GM12878 (cell line): ENCODE measurements at regions not wholly inside any gene's neighbourhood (a gene's known extent, or its start where the extent isn't known, plus 50 kb on each side); places are given as distances from the start of the nearest gene placed in this dataset.

Experiments used
- ATAC-seq: fragments of 200-7000 bp; cut with Tn5 transposase; 3 replicates; pipeline ENCODE4 v1.9.1; 2020; ENCODE audit warnings: mild to moderate bottlenecking, moderate library complexity
- BruUV-seq: library from RNA; stranded (reverse); fragments of 400-500 nt; replicated peaks from 2 replicates; lab custom pipeline; 2021; lab: Mats Ljungman, UMichigan
- CTCF ChIA-PET: fragments of 300-600 bp; sonication (Branson Sonifier 250); formaldehyde crosslinking; extraction: SDS; loops from one replicate; lab custom pipeline; 2021; ENCODE audit warnings: inconsistent platforms; lab: Yijun Ruan, JAX
- POLR2A ChIA-PET: fragments of 350-600 bp; formaldehyde crosslinking; extraction: SDS; loops from one replicate; lab custom pipeline; 2021; ENCODE audit warnings: inconsistent platforms; lab: Charles Lee
- RAD21 ChIA-PET: fragments of 300-600 bp; sonication (Branson Sonifier 250); formaldehyde crosslinking; loops from one replicate; lab custom pipeline; 2023; ENCODE audit warnings: antibody characterized with exemption; ENCODE audit not compliant: unreplicated experiment; lab: Charles Lee
- SMC1A ChIA-PET: fragments of 300-600 bp; sonication (Branson Sonifier 250); formaldehyde crosslinking; loops from one replicate; lab custom pipeline; 2023; ENCODE audit not compliant: unreplicated experiment, uncharacterized antibody; lab: Charles Lee
- DNase-seq: peaks from one replicate; pipeline ENCODE4 v3.0.0-alpha.2; 2011; ENCODE audit warnings: low read depth, low spot score
- FAIRE-seq: peaks from 3 replicates; lab custom pipeline; 2011; peaks lifted over from hg19 to GRCh38; lab: Jason Lieb, UNC
- H2AFZ ChIP-seq: 2 replicates; pipeline ENCODE4 v1.6.0; 2011; ENCODE audit warnings: low read depth, low read length, control low read depth; ENCODE audit not compliant: control insufficient read depth
- H3K27ac ChIP-seq: 2 replicates; pipeline ENCODE4 v1.5.1; 2011; ENCODE audit warnings: control low read depth; ENCODE audit not compliant: control insufficient read depth, insufficient read depth
- H3K27me3 ChIP-seq, 2 experiments: replicated peaks in 1 of 2; 2 replicates each; pipeline versions ENCODE4 v1.6.0 to v1.6.1; 2011; ENCODE audit warnings: low read length in 1 of 2; ENCODE audit not compliant: control insufficient read depth in 2 of 2, insufficient read depth in 2 of 2
- H3K36me3 ChIP-seq, 2 experiments: 2 replicates each; pipeline ENCODE4 v1.5.1; 2011; ENCODE audit warnings: low read length in 1 of 2; ENCODE audit not compliant: control insufficient read depth in 2 of 2, insufficient read depth in 2 of 2
- H3K4me1 ChIP-seq: 2 replicates; pipeline ENCODE4 v1.6.1; 2011; ENCODE audit warnings: mild to moderate bottlenecking, low read length, moderate library complexity, mixed read lengths; ENCODE audit not compliant: control insufficient read depth, insufficient read depth
- H3K4me2 ChIP-seq: 2 replicates; pipeline ENCODE4 v1.6.0; 2011; ENCODE audit warnings: control low read depth; ENCODE audit not compliant: control insufficient read depth, insufficient read depth
- H3K4me3 ChIP-seq: fragments of 200-600 bp; sonication (generic); 2 replicates; pipeline ENCODE4 v1.5.1; 2016
- H3K79me2 ChIP-seq: 2 replicates; pipeline ENCODE4 v1.6.0; 2011; ENCODE audit warnings: low read length; ENCODE audit not compliant: control insufficient read depth, insufficient read depth
- H3K9ac ChIP-seq: 2 replicates; pipeline ENCODE4 v1.8.0; 2011; ENCODE audit warnings: low read length, control low read depth, mixed read lengths; ENCODE audit not compliant: control insufficient read depth, insufficient read depth
- H3K9me3 ChIP-seq: replicated peaks from 3 replicates; pipeline ENCODE4 v1.5.1; 2011; ENCODE audit warnings: mild to moderate bottlenecking, low read length; ENCODE audit not compliant: control insufficient read depth, insufficient read depth
- H4K20me1 ChIP-seq: 2 replicates; pipeline ENCODE4 v1.6.0; 2011; ENCODE audit not compliant: control insufficient read depth, insufficient read depth
- BRCA1 ChIP-seq: IDR thresholded peaks from 2 replicates; pipeline ENCODE4 v1.6.1; 2011; ENCODE audit warnings: low read depth, low read length, improper control_type of control experiment
- FOXM1 ChIP-seq: IDR thresholded peaks from 2 replicates; pipeline ENCODE4 v1.6.1; 2012; ENCODE audit warnings: low read depth, mild to moderate bottlenecking, inconsistent platforms, low read length, moderate library complexity
- JUNB ChIP-seq: IDR thresholded peaks from 2 replicates; pipeline ENCODE4 v1.6.1; 2016; ENCODE audit warnings: antibody characterized with exemption, mild to moderate bottlenecking
- KDM1A ChIP-seq: fragments of 200-600 bp; sonication (generic); IDR thresholded peaks from 2 replicates; pipeline ENCODE4 v1.6.1; 2016; ENCODE audit warnings: borderline replicate concordance
- MEF2A ChIP-seq: IDR thresholded peaks from 2 replicates; pipeline ENCODE4 v1.6.1; 2011; ENCODE audit warnings: low read depth, mild to moderate bottlenecking, low read length, moderate library complexity; ENCODE audit not compliant: insufficient read depth
- PAX5 ChIP-seq: IDR thresholded peaks from 2 replicates; pipeline ENCODE4 v1.6.1; 2011; ENCODE audit warnings: low read depth, low read length, borderline replicate concordance
- SIX5 ChIP-seq: IDR thresholded peaks from 2 replicates; pipeline ENCODE4 v1.6.1; 2011; ENCODE audit warnings: mild to moderate bottlenecking, low read depth, low read length, moderate library complexity; ENCODE audit not compliant: severe bottlenecking
- SP1 ChIP-seq: IDR thresholded peaks from one replicate; pipeline ENCODE4 v1.6.1; 2011; ENCODE audit warnings: low read depth, low read length
- SUPT20H ChIP-seq: IDR thresholded peaks from 2 replicates; pipeline ENCODE4 v1.6.1; 2011; ENCODE audit warnings: low read depth, mild to moderate bottlenecking, low read length, moderate library complexity, borderline replicate concordance; ENCODE audit not compliant: control insufficient read depth
- YY1 ChIP-seq: IDR thresholded peaks from 2 replicates; pipeline ENCODE4 v1.6.1; 2011; ENCODE audit warnings: low read depth, mild to moderate bottlenecking, low read length
- ZNF274 ChIP-seq: IDR thresholded peaks from one replicate; pipeline ENCODE4 v1.8.0; 2011; ENCODE audit not compliant: insufficient read length, insufficient read depth
- WGBS: methylation state at CpG from one replicate; pipeline ENCODE4 v1.1.6; 2016; ENCODE audit warnings: low lambda C conversion rate; ENCODE audit not compliant: insufficient replicate concordance, insufficient coverage; ENCODE audit errors: missing lambda C conversion rate; 5-methylcytosine and 5-hydroxymethylcytosine counted together
- in situ Hi-C: fragments of 300-500 bp; cut with MboI; formaldehyde crosslinking; loops from 9 replicates; pipeline ENCODE4 v1.14.3; 2018; ENCODE audit warnings: mixed read lengths
- intact Hi-C: fragments of 100-400 bp; cut with micrococcal nuclease; formaldehyde crosslinking; loops from one replicate; pipeline ENCODE4 v1.14.2; 2022; ENCODE audit not compliant: unreplicated experiment
- TF ChIP-seq, protein P1 (sequence below): fragments of 450-650 bp; IDR thresholded peaks from 2 replicates; pipeline ENCODE4 v1.6.1; 2018; ENCODE audit warnings: mild to moderate bottlenecking, low read depth, moderate library complexity; ENCODE audit not compliant: partially characterized antibody

DNA sequence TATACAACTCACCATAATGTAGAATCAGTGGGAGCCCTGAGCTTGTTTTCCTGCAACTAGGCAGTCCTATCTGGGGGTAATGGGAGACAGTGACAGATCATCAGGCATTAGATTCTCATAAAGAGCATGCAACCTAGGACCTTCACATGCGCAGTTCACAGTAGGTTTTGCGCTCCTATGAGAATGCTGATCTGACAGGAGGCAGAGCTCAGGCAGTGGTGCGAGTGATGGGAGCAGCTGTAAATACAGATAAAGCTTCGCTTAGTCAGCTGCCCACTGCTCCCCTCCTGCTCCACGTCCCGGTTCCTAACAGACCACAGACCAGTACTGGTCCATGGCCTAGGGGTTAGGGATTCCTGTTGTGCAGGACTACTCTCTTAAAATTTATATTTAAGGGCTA lies 255.3 kb upstream of the POU3F3 start:
- no peaks in the 10 kb centered on the region for H3K36me3 ChIP-seq
- no peaks in the 10 kb centered on the region for H4K20me1 ChIP-seq
- CTCF ChIA-PET = no interaction called here
- H3K27me3 ChIP-seq = no peaks in the 10 kb centered on the region
- SMC1A ChIA-PET = interaction anchor here (1.5 kb wide), 1 partner anchor 26 kb away, joined by 3 read pairs; no protein-coding TSS in a partner anchor
- H3K9me3 ChIP-seq = no peaks in the 10 kb centered on the region
- no peak overlapping the region for H3K4me2 ChIP-seq
- intact Hi-C loops (no loop called here), in situ Hi-C loops (no loop called here)
- no TSS peak for BruUV-seq
- FAIRE-seq (no peak), DNase-seq (no peak), ATAC-seq (no peak)
- no peaks in the 10 kb centered on the region for H3K79me2 ChIP-seq
- 21% methylated on average over 6 of the region's 6 CpGs for WGBS
- no peak overlapping the region for H3K27ac ChIP-seq
- no peaks in the 10 kb centered on the region for H3K4me1 ChIP-seq
- H2AFZ ChIP-seq = no peak overlapping the region
- RAD21 ChIA-PET = no interaction called here
- TF ChIP-seq SUPT20H (no peak), MEF2A (no peak), JUNB (no peak), PAX5 (no peak), SP1 (no peak)
- POLR2A ChIA-PET = no interaction called here
- H3K4me3 ChIP-seq = no peak overlapping the region
- no peak overlapping the region for H3K9ac ChIP-seq

DNA sequence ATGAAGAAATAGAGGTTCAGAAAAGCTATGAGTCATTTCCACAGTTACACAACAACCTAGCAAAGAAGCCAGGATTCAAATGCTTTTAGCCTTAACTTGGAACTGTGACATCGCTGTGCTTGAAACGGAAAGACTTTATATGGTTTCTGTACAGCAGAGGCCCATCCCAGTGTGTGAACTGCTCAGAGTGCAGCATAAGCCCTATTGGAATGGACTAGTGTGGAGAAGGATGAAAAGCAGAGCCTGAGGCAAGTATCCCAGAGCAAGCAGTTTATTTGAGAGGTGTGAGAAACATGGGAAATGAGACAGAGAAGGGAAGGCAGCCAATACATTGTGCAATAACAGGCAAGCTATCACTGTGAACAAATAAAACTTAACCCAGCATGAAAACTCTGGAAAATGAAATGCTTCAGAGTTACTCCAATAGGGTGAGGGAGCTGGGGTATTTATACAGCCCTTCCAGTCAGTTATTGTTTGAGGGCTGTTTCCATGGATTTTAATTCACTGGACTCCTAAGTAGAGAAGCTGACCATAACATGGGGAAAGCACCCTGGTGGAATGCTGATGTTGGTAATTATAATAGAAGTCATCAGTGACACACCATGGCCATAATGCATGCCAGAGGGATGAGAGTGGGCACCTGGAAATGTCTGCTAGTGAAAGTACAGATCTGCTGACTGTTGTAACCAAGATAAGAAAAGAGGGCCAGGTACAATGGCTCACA lies 254.0 kb upstream of the POU3F3 start:
- in situ Hi-C loops (no loop called here), intact Hi-C loops (no loop called here)
- H3K27me3 ChIP-seq = no peaks in the 10 kb centered on the region
- no peaks in the 10 kb centered on the region for H4K20me1 ChIP-seq
- H3K27ac ChIP-seq = no peak overlapping the region
- ChIA-PET SMC1A (no interaction called here), POLR2A (no interaction called here), RAD21 (no interaction called here), CTCF (no interaction called here)
- H3K9me3 ChIP-seq = no peaks in the 10 kb centered on the region
- no peak overlapping the region for H2AFZ ChIP-seq
- H3K4me2 ChIP-seq = no peak overlapping the region
- ATAC-seq (no peak), FAIRE-seq (no peak), DNase-seq (no peak)
- no TSS peak for BruUV-seq
- no peaks in the 10 kb centered on the region for H3K4me1 ChIP-seq
- no peaks in the 10 kb centered on the region for H3K36me3 ChIP-seq
- H3K9ac ChIP-seq = no peak overlapping the region
- 11% methylated on average over 2 of the region's 2 CpGs for WGBS
- no peak overlapping the region for H3K4me3 ChIP-seq
- no peaks in the 10 kb centered on the region for H3K79me2 ChIP-seq
- TF ChIP-seq FOXM1 (no peak), YY1 (no peak), ZNF274 (no peak), BRCA1 (no peak), PAX5 (no peak), SIX5 (no peak), KDM1A (no peak)
- TF ChIP-seq, protein P1, sequence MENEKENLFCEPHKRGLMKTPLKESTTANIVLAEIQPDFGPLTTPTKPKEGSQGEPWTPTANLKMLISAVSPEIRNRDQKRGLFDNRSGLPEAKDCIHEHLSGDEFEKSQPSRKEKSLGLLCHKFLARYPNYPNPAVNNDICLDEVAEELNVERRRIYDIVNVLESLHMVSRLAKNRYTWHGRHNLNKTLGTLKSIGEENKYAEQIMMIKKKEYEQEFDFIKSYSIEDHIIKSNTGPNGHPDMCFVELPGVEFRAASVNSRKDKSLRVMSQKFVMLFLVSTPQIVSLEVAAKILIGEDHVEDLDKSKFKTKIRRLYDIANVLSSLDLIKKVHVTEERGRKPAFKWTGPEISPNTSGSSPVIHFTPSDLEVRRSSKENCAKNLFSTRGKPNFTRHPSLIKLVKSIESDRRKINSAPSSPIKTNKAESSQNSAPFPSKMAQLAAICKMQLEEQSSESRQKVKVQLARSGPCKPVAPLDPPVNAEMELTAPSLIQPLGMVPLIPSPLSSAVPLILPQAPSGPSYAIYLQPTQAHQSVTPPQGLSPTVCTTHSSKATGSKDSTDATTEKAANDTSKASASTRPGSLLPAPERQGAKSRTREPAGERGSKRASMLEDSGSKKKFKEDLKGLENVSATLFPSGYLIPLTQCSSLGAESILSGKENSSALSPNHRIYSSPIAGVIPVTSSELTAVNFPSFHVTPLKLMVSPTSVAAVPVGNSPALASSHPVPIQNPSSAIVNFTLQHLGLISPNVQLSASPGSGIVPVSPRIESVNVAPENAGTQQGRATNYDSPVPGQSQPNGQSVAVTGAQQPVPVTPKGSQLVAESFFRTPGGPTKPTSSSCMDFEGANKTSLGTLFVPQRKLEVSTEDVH = no peak
